ENCODE measurements at regions not wholly inside any gene's neighbourhood (a gene's known extent, or its start where the extent isn't known, plus 50 kb on each side); places are given as distances from the start of the nearest gene placed in this dataset.

- ATAC-seq = no peak
These were observed 117.1 kb downstream of the FOXD2 start for GRCh38 chr1:47554901-47555300.

More at GRCh38 chr1:47554901-47555300, 117.1 kb downstream of the FOXD2 start:
- no peak for TF ChIP-seq NFYB (CRISPR knock-in tag; conservative IDR thresholded peaks at IDR 0.05; ENCODE audit: low read depth)
- no peak for TF ChIP-seq ZNF219 (CRISPR knock-in tag; IDR thresholded peaks at IDR 0.05; ENCODE audit: borderline replicate concordance)
- TF ChIP-seq, protein P1, sequence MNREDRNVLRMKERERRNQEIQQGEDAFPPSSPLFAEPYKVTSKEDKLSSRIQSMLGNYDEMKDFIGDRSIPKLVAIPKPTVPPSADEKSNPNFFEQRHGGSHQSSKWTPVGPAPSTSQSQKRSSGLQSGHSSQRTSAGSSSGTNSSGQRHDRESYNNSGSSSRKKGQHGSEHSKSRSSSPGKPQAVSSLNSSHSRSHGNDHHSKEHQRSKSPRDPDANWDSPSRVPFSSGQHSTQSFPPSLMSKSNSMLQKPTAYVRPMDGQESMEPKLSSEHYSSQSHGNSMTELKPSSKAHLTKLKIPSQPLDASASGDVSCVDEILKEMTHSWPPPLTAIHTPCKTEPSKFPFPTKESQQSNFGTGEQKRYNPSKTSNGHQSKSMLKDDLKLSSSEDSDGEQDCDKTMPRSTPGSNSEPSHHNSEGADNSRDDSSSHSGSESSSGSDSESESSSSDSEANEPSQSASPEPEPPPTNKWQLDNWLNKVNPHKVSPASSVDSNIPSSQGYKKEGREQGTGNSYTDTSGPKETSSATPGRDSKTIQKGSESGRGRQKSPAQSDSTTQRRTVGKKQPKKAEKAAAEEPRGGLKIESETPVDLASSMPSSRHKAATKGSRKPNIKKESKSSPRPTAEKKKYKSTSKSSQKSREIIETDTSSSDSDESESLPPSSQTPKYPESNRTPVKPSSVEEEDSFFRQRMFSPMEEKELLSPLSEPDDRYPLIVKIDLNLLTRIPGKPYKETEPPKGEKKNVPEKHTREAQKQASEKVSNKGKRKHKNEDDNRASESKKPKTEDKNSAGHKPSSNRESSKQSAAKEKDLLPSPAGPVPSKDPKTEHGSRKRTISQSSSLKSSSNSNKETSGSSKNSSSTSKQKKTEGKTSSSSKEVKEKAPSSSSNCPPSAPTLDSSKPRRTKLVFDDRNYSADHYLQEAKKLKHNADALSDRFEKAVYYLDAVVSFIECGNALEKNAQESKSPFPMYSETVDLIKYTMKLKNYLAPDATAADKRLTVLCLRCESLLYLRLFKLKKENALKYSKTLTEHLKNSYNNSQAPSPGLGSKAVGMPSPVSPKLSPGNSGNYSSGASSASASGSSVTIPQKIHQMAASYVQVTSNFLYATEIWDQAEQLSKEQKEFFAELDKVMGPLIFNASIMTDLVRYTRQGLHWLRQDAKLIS (CRISPR knock-in tag; IDR thresholded peaks at IDR 0.05; ENCODE audit: borderline replicate concordance) = no peak
- no peak for TF ChIP-seq ATF1 (CRISPR knock-in tag; IDR thresholded peaks at IDR 0.05)
- TF ChIP-seq ZNF281 (CRISPR knock-in tag; IDR thresholded peaks at IDR 0.05) = no peak
- TF ChIP-seq SOX15 (CRISPR knock-in tag; IDR thresholded peaks at IDR 0.05) = no peak
- TF ChIP-seq, protein P2, sequence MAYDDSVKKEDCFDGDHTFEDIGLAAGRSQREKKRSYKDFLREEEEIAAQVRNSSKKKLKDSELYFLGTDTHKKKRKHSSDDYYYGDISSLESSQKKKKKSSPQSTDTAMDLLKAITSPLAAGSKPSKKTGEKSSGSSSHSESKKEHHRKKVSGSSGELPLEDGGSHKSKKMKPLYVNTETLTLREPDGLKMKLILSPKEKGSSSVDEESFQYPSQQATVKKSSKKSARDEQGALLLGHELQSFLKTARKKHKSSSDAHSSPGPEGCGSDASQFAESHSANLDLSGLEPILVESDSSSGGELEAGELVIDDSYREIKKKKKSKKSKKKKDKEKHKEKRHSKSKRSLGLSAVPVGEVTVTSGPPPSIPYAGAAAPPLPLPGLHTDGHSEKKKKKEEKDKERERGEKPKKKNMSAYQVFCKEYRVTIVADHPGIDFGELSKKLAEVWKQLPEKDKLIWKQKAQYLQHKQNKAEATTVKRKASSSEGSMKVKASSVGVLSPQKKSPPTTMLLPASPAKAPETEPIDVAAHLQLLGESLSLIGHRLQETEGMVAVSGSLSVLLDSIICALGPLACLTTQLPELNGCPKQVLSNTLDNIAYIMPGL (CRISPR knock-in tag; IDR thresholded peaks at IDR 0.05) = no peak
- no peak for TF ChIP-seq RELA (CRISPR knock-in tag; IDR thresholded peaks at IDR 0.05; ENCODE audit: borderline replicate concordance)
- TF ChIP-seq PREB (CRISPR knock-in tag; IDR thresholded peaks at IDR 0.05; ENCODE audit: borderline replicate concordance) = no peak
- no peak for TF ChIP-seq ELF4 (CRISPR knock-in tag; IDR thresholded peaks at IDR 0.05; ENCODE audit: low read depth)
- TF ChIP-seq, protein P3, sequence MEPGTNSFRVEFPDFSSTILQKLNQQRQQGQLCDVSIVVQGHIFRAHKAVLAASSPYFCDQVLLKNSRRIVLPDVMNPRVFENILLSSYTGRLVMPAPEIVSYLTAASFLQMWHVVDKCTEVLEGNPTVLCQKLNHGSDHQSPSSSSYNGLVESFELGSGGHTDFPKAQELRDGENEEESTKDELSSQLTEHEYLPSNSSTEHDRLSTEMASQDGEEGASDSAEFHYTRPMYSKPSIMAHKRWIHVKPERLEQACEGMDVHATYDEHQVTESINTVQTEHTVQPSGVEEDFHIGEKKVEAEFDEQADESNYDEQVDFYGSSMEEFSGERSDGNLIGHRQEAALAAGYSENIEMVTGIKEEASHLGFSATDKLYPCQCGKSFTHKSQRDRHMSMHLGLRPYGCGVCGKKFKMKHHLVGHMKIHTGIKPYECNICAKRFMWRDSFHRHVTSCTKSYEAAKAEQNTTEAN (CRISPR knock-in tag; IDR thresholded peaks at IDR 0.05) = no peak
- TF ChIP-seq, protein P4, sequence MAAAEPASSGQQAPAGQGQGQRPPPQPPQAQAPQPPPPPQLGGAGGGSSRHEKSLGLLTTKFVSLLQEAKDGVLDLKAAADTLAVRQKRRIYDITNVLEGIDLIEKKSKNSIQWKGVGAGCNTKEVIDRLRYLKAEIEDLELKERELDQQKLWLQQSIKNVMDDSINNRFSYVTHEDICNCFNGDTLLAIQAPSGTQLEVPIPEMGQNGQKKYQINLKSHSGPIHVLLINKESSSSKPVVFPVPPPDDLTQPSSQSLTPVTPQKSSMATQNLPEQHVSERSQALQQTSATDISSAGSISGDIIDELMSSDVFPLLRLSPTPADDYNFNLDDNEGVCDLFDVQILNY (CRISPR knock-in tag; IDR thresholded peaks at IDR 0.05) = no peak
- no peak for TF ChIP-seq EMX1 (CRISPR knock-in tag; IDR thresholded peaks at IDR 0.05)
- no peak for DNase-seq (ENCODE audit: low spot score)
- Mint-ChIP-seq H3K36me3 (no peaks in the 10 kb centered on the region), H3K9me3 (no peaks in the 10 kb centered on the region), H3K4me1 (peaks cover 16% of the 10 kb centered on the region), H3K27me3 (ENCODE audit: low read depth) (peaks cover 17% of the 10 kb centered on the region), H3K27ac (no peak overlapping the region), H3K4me3 (no peak overlapping the region)
- POLR2A ChIA-PET = no interaction called here
- CTCF ChIA-PET = interaction anchor here (0.7 kb wide), 1 partner anchor 117 kb away, joined by 3 read pairs; the partner anchor contains the start of gene FOXD2

Measured in WTC11 (cell line).